ENCODE measurements at regions not wholly inside any gene's neighbourhood (a gene's known extent, or its start where the extent isn't known, plus 50 kb on each side); places are given as distances from the start of the nearest gene placed in this dataset.

GRCh38 chr11:25357133-25357532 lies 860.3 kb downstream of the LUZP2 start:
- no peak for TF ChIP-seq POLR2A (IDR thresholded peaks at IDR 0.05)
- TF ChIP-seq CTCF (IDR thresholded peaks at IDR 0.05) = no peak
